GM20000 (cell line): ENCODE measurements at regions not wholly inside any gene's neighbourhood (a gene's known extent, or its start where the extent isn't known, plus 50 kb on each side); places are given as distances from the start of the nearest gene placed in this dataset.

Source experiments
- DNase-seq: peaks from one replicate; pipeline ENCODE4 v3.0.0; 2012; ENCODE audit warnings: low spot score
- CTCF ChIP-seq: IDR thresholded peaks from 2 replicates; pipeline ENCODE4 v1.5.1; 2012; ENCODE audit warnings: mild to moderate bottlenecking, control low read depth; ENCODE audit errors: extremely low read depth, missing control alignments

GRCh38 chr5:3354606-3355005 is 241.0 kb upstream of the IRX1 start:
- TF ChIP-seq CTCF: no peak
- DNase-seq: no peak

- no peak for DNase-seq
- no peak for TF ChIP-seq CTCF
Measured at GRCh38 chr5:3353561-3353960, 242.1 kb upstream of the IRX1 start.

GRCh38 chr5:3352711-3353110 is 242.9 kb upstream of the IRX1 start:
- no peak for TF ChIP-seq CTCF
- no peak for DNase-seq

GRCh38 chr5:3351581-3352442 is 243.8 kb upstream of the IRX1 start:
- TF ChIP-seq CTCF: no peak
- no peak for DNase-seq

GRCh38 chr5:3350781-3351180 is 244.9 kb upstream of the IRX1 start:
- no peak for DNase-seq
- no peak for TF ChIP-seq CTCF

- DNase-seq: no peak
- no peak for TF ChIP-seq CTCF
Measured at GRCh38 chr5:3349704-3350565, 245.7 kb upstream of the IRX1 start.
